ENCODE measurements at regions not wholly inside any gene's neighbourhood (a gene's known extent, or its start where the extent isn't known, plus 50 kb on each side); places are given as distances from the start of the nearest gene placed in this dataset.

DNA sequence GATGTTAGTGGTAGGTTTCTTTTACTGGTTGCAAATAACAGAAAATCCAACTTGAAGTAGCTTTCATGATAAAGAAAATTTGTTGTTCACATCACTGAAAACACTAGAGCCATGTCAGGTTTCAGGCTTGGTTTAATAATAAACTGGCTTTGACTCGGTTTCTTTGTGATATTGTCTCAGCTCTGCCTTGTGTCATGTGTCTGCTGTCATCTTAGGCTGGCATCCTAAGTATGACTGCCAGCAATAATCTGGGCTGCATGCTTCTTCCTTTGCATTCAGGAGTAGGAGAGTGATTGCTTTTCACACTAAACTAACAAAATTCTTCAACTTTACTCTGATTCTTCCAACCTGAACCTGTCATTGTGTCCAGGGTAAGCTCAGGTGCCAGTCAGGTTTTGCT is 474.0 kb upstream of the B3GALT2 start:
- TF ChIP-seq, protein P1, sequence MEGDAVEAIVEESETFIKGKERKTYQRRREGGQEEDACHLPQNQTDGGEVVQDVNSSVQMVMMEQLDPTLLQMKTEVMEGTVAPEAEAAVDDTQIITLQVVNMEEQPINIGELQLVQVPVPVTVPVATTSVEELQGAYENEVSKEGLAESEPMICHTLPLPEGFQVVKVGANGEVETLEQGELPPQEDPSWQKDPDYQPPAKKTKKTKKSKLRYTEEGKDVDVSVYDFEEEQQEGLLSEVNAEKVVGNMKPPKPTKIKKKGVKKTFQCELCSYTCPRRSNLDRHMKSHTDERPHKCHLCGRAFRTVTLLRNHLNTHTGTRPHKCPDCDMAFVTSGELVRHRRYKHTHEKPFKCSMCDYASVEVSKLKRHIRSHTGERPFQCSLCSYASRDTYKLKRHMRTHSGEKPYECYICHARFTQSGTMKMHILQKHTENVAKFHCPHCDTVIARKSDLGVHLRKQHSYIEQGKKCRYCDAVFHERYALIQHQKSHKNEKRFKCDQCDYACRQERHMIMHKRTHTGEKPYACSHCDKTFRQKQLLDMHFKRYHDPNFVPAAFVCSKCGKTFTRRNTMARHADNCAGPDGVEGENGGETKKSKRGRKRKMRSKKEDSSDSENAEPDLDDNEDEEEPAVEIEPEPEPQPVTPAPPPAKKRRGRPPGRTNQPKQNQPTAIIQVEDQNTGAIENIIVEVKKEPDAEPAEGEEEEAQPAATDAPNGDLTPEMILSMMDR (IDR thresholded peaks at IDR 0.05; ENCODE audit: borderline replicate concordance, extremely low read depth, low read length, poor library complexity, severe bottlenecking), result no peak
- no peak for TF ChIP-seq EZH2 (IDR thresholded peaks at IDR 0.05; ENCODE audit: borderline replicate concordance, low read depth, low read length, severe bottlenecking)
